Caki2 (cell line): ENCODE measurements at regions not wholly inside any gene's neighbourhood (a gene's known extent, or its start where the extent isn't known, plus 50 kb on each side); places are given as distances from the start of the nearest gene placed in this dataset.
A peak's percentile ranks its signal among the peaks of the same experiment; 100 is the strongest.

Experiments used
- DNase-seq: peaks from one replicate; pipeline ENCODE4 v3.0.0-alpha.2; 2015; ENCODE audit warnings: low read depth
- in situ Hi-C: cut with HindIII; loops from 2 replicates; pipeline ENCODE4 v1.10.0; 2016; ENCODE audit warnings: low sequenced_read_pairs, low pct_unique_long_range_greater_than_20kb, mixed read lengths

DNA sequence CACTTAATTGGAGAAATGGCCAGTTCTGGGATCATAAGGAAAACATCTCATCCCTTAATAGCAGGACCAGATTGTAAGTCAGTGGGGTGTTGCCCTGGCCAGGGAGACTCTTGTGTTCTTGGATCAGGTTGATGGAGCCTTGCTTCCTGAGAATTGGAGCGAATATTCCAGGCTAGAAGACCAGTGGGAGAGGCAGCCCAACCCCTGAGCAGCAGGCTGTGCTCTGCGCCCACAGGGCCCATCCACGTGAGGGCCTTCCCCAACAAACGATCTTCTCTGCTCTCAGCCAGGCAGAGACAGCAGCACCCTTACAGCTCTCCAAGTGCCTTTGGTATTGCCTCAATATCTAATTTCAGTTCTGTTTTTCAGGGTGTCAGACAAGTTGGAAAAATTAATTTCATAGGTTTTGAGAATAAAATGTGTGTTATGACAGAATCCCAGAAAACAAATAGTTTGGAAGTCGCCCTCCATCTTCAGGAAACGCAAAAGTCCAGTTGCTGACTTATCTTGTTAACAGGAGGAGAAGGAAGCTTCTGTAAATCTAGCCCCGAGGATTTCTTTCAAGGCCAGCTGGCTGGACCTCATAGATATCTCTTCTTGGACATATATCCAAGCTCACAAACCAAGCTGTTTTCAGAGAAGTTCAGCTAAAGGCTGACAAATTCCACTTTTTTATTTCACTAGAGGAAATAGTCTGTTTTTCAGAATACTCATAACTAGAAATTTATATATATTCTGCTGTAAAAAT lies 105.5 kb downstream of the COPS8 start:
- DNase-seq, result no peak
- in situ Hi-C loops, result no loop called here

DNA sequence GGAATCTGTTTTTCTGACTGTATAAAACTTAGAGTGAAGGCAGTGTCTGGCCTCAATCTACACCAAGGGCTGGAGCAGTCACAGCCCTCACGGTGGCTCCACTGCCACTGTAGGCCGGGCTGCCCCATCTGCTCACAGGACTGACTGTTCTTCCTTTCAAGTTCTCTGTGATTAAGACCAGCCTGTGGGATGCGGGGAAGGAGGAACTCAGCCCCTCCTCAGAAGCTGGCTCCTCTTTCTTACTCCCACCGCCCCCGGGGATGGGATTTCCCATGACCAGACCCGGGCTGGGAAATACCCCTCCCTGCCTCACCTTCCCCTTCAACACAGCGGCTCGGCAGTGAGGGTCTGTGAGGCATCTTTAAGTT lies 106.0 kb downstream of the COPS8 start:
- in situ Hi-C loops, result no loop called here
- no peak for DNase-seq

DNA sequence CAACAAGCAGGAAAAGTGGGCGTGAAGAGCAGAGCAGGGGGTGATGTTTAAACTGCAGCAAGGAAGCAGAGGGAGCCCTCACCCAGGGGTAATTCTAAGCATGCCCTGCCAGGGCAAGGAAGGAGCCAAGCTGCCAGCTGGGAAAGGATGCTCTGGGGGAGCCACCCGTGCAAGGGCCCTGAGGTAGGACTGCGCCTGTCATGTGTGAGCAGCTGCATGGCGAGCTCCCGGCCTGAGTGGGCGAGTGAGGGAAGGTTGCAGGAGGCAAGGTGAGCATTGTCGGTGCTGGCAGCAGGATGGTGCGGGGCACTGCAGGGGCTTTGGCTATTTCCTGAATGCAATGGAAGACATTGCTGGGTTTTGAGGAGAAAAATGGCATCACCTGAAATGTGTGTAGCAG lies 107.2 kb downstream of the COPS8 start:
- in situ Hi-C loops, result no loop called here
- no peak for DNase-seq

DNA sequence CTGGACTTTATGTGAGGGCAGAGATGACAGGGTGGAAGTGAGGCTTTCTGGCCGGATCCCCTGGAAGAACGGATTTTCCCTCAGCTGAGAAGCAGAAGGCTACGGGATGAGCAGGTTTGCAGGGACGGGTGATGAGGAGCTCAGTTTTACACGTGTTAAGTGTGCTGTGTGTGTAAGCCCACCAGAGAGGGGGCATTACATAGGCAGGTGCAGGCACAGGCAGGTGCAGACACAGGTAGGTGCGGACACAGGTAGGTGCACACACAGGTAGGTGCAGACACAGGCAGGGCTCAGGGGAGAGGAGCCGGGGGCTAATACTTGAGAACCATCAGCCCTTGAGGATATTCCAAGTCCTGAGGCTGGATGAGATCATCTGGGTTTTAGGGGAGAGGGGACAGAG lies 107.7 kb downstream of the COPS8 start:
- no peak for DNase-seq
- in situ Hi-C loops, result no loop called here

DNA sequence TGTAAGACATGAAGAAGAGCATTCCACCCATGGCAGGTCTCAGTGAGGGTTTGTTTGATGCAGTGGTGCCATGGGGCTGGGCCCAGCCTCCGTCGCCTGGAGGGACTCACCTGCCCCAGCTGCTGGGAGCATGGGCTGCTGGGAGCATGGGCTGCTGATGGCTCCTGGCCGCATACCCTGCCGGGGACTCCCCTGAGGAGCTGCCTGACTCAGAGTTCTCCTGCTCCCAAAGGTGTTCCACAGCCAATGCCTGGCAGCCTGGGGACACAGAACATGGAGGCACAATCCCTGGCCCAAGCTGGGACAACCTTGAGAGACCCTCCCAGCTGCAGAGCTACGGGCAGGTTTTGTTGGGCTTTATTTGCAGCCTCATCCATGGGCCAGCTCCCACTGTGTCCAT lies 108.4 kb downstream of the COPS8 start:
- DNase-seq, result no peak
- in situ Hi-C loops, result no loop called here

DNA sequence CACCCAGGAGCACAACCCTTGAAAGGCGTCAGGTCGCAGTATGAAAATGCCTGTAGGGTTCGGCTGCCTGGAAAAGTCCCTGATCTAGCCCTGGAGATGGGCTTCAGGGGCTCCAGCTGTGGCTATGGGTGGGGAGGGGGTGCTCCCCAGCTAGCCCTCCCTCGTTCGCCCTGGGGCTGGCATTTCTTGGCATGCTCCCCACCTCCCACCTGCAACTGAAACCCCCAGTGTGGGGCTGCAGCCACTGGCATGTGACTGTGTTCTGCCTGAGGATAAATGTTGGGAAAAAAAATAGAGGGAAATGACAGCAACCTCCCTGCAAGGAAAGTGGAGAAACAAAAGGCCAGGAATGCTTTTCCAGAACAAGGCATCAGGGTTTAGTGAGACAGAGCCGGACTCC lies 109.2 kb downstream of the COPS8 start:
- in situ Hi-C loops, result no loop called here
- no peak for DNase-seq

DNA sequence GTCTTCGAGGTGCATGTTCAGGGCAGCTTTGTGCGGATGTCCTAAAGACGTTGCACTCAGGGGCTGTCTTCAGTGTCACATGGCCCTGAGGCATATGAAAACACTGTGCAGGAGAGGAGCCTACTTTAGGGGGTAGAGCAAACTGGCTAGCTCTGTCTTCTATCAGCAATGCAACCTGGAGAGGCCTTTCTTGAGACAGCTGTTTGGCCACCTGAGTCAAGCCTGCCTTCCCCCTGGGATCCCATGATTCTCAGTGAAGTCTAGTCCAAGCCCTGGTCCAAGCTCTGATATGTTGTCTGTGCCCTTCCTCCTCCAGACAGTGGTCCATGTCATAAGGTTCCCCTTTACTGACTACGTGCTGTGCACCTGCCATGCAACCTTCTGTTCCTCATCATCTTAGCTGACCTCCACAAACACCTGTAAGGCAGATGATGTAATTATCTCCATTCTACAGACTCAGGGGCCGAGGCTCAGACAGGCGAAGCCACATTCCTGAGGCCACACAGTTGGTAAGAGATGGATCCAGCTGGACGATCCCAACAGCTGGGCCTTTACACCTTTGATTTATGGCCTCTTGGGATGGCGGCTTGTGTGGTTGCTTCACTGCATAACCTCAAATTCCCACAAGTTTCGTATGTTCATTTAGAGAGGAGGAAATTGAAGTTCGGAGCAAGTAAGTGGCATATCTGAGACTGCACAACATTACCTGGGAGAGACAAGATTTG lies 109.9 kb downstream of the COPS8 start:
- DNase-seq, result no peak
- in situ Hi-C loops, result no loop called here

DNA sequence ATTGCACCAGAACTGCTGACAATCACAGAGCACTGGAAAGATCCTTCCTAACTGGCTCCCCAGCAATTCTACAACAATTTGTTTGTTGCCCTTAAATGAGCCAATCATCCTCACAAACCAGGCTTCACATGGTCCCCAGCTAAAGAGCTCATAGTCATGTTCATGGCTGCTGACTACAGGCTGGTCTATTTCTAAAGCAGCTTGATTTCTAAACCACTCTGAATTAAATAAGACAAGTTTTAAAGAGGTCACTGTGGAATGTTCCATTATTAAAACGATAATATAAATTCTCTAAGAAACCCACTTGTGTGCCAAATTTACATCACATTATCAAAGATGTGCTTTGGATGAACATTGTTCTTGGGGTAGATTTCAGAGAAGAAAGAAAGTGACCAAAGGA lies 110.7 kb downstream of the COPS8 start:
- in situ Hi-C loops, result no loop called here
- no peak for DNase-seq

DNA sequence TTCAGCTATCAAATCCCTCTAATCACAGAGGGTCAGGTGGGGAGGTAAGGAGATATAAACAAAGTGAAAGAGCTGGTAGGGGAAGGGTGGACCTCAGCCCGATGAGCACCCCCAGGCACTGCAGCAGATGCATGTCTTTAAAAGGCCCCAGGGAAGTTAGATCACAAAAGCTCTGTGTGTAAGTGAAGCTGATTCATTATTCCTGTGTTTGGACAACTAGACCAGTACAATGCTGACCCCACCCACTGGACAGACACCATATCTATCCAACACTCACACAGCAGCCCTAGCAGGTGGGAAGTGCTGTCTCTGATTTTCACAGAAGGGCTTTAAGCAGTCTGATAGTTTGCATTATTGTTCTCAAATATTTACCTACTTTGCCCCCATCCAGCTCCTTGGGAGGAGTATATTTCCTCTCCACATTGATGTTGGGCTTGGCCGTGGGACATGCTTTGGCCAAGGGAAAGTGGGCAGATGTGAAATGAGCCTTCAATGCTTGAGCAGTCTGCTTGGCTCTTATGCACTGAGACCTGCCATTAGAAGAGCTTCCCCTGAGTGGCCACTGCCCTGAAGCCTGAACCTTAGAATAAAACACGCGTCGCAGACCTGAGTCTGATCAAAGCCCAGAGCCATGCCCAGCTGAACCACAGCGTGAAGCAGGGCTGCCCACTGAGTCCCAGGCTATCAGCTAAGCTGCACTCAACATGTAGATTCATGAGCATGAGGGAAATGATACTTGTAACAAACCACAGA lies 111.4 kb downstream of the COPS8 start:
- in situ Hi-C loops, result no loop called here
- DNase-seq, result no peak

DNA sequence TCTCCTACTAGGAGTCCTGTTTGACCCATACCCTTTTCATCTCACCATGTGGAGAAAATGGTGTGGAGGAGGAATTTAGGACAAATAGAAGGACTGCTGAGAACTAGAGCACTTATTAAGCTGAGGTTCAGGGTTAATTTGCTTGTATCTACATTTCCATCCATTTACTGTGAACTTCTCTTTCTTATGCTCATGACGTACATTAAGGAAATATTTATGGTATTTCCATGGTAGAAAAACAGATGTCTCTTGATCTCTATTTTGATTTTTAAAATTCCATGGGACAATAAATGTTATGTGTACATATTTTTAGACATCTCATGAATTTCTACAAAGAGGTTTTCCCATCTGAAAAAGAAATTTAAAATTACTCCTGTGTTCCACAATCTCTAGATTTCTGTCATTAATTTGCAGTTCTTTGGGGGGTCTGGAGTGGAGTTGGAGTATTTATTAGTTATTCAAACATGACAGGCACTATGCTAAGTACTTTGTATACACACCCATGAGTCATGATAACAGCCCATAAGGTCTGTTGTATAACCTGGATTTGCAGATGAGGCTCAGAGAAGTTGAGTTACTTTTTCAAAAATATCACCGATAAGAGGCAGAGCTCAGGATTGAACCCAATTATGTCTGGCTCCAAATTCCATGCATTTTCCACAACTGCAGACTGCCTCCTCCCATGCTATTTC lies 112.6 kb downstream of the COPS8 start:
- in situ Hi-C loops, result no loop called here
- no peak for DNase-seq

DNA sequence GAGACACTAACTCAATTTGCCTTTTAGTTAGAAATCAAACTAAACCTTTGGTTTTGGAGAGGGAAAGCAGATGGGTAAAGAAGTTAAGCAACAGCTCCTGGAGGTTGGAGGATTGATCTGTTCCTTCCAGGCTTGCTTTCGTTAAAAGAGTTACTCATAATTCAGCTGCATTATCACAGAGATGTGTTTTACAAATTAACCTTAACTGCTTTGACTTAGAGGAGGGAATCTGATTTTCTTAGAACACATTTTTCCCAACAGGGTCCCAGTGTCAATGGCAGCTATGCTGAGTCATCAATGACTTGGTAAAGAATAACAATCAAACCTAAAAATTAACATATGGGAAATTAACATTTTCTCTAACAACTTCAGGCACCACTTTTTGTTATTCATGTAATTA lies 113.4 kb downstream of the COPS8 start:
- in situ Hi-C loops, result no loop called here
- DNase-seq, result no peak

DNA sequence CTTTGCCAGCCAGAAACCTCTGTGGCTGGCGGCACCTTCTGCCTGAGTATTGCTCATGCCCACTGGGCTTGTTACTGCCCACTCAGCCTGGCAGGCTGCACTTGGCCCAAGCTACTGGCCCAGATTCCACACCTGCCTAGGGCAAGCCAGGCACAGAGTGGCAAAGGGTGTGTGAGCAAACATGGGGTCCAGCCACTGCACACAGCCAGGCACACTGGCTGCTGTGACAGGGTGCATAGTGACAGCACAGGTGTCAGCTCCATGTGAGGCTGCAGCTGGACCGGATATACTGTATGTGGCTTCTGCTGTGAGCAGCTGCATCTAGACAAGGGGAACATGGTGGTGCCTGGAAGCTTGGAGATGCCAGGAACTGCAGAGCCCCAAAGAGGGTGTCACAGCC lies 113.9 kb downstream of the COPS8 start:
- DNase-seq, result no peak
- in situ Hi-C loops, result no loop called here

DNA sequence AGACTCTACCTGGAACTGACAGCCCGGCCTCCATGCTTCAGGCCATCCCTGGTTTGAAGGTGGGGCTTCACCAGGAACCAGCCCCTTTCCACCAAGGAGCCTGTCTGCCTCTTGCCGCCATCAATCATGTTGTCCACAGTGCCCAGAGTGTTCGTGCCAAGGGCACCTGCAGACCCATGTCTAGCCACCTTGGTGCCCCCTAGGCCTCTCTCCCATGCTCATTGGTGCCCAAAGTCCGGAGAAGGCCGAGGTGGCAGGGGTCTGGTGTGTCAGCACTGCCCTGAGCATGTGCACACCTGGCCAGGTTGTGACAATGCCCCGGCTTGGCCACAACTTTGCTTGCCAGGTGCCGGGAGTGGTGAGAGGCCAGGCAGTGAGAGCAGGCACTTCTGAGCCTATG lies 114.8 kb downstream of the COPS8 start:
- in situ Hi-C loops, result no loop called here
- DNase-seq, result no peak

DNA sequence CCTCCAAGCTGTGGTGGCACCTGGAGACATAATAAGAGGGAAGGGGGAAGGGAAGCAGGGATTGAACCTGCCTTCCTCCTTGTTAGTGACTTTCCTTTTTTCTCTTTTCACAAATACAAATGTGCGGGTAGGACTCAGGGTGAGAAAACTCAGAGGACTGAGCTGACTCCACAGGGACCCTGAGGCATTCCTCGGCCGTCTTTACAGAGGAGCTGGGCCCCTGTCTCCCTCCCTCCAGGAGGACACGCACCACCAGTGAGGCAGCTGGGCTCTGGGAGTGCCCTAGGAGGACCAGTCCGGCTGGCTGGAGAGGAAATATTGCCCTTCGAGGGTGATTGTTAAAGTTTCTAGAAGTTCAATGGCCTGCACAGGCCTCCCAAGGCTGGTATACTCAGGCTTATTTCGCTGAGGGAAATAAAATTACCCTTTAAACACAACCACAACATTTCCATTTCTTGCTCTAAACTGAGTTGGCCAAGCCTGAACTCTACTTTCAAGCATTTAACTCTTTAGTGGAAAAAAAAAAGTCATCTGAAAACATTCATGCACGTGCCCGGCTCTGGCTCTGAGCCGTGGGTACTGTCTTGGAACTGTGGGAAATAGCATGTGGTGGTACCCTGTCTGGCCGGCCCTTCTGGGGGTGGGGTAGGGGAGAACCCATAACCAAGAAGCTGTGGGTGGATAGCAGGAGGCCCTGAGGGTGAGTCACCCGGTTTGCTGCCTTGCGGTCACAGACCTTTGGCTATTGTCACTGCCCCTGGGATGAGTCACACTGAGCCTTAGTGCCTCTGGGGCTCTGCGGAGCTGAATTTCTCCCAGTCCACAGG lies 116.0 kb downstream of the COPS8 start:
- in situ Hi-C loops, result no loop called here
- peak; percentile 81 for DNase-seq

DNA sequence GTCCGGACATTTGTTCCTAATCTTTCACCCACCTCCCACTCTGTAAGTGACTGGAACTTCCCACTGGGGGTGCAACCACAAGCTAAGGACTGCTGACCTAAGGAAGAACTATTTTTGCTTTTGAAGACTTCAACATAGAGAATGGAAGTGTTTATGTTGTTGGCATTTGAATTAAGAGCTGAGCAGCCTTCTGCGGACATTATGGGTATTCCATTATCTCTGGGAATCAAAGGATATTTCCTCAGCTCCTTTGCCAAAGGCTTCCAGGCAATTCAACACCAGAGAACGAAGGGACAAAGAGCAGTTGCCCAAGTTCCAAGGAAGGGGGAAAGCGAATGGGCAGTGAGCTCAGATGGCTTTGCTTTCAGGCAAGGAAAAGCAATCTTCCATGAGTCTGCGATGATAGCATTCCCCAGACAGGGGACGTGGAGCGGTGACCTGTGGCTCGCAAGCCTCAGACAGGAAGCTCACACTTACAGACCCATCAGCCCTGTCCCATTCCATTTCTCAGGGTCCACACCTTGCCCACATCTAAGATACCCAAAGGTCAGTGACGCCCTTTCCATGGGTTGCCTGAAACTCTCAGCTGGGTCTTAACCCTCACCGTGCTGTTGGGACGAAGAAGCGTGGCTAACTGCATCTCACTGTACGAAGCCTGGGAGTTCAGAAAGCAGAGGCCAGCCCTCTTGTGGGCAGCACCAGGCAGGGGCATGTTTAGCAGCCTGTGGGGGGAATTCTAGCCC lies 116.8 kb downstream of the COPS8 start:
- in situ Hi-C loops, result no loop called here
- no peak for DNase-seq

DNA sequence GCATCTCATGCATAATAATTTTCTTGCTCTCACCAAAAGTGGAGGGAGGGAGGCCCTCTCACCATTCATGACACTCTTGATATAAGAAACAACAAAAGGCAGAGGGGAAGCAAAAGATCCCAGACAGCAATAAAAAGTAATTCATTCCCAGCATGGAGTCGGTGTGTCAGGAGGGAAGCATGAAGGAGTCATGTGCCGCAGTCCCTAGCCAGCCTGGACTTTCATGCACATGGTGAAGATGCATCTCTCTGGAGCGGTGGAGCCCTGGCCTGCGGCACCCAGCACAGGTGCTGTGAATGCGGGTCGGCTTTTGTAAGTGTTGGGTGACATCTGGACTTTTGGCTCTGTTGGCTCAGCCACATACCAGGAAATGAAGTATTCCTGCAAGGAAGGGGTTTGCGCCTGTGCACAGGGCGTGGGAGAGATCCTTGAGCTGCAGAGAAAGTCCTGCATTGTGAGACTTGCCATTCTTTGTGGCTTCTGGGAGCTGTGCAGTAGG lies 119.4 kb downstream of the COPS8 start:
- no peak for DNase-seq
- in situ Hi-C loops, result no loop called here

DNA sequence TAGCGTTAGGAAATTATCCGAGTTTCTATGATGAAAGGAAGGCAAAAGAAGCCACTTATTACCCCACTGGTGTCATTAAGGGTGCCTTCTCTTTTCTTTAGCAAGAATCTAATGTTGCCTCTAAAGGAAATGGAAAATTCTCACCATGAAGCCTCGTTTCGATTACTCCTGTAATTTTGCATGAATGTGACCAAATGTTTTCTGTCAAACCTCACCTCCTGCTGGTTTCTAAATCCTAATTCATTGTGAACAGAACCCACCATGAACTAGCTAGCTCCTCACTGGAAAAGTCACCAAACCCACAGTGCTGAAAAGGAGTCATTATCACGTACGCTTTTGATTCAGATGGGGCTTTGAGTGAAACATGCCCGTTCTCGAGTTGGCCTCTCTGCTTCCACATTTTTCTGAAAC lies 119.9 kb downstream of the COPS8 start:
- DNase-seq, result no peak
- in situ Hi-C loops, result no loop called here
